KOPT-K1 (cell line): ENCODE measurements at regions not wholly inside any gene's neighbourhood (a gene's known extent, or its start where the extent isn't known, plus 50 kb on each side); places are given as distances from the start of the nearest gene placed in this dataset.

Experiments used
- H3K27ac ChIP-seq: fragments of 200-600 bp; sonication (generic); 2 replicates; pipeline ENCODE4 v1.5.1; 2016; ENCODE audit warnings: antibody characterized with exemption, mild to moderate bottlenecking, low read depth, low read length; ENCODE audit not compliant: poor library complexity, severe bottlenecking
- H3K36me3 ChIP-seq: fragments of 200-600 bp; sonication (generic); 2 replicates; pipeline ENCODE4 v1.5.1; 2017; ENCODE audit warnings: antibody characterized with exemption, mild to moderate bottlenecking, low read length, moderate library complexity; ENCODE audit not compliant: insufficient read depth
- H3K9me3 ChIP-seq: fragments of 200-600 bp; sonication (generic); 2 replicates; pipeline ENCODE4 v1.5.1; 2017; ENCODE audit warnings: antibody characterized with exemption, low read length, mild to moderate bottlenecking; ENCODE audit not compliant: insufficient read depth, poor library complexity, severe bottlenecking

DNA sequence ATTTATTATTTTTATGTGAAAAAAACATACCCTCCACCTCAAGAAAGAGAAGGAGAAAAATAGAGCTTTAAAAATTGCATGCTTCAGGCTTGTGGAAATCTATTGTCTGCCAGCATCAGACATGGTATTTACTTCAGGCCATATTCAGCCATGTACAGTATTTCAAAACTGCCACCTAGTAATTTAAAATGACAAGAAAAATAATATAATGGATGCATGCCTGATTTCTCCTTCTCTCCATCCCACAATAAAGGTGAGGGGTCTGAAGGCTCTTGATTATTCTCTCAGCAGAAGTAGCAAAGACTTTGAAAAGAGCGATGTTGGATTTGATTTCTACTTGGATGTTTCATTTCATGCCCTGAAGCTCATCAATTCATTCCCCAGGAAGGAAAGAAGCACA, 250.7 kb downstream of the TBC1D4 start:
- Histone ChIP-seq H3K9me3 (no peaks in the 10 kb centered on the region), H3K27ac (no peak overlapping the region), H3K36me3 (no peaks in the 10 kb centered on the region)

DNA sequence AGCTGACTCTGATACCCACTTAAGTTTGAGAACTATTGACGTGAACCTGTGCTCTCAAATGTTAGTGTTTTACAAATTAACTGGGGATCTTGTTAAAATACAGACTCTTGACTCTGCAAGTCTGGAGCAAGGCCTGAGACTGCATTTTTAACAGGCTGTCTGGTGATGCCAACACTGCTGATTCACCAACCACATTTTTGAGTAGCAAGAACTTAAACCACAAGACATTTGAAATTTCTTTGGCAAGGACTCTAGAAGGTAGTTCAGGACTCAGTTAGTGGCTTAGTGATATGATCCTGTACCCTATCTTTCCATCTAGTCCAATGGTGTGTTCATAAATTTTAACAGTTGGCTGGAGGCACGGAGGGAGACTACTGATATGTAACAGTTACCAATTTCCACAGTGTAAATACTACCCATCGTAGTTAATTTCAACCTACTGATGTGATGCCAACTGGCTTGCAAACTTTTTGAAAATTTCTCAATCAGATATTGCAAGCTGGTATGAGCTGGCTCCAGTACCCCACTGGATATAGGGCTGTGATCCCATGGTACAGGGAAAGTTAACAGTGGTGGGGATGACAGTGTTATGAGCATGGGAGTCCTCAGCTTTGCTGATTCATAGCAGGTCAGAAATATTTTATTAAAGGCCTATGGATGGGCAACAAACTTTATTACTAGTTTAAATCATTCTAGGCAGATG, 255.1 kb downstream of the TBC1D4 start:
- Histone ChIP-seq H3K27ac (peak overlapping the region; percentile 47), H3K36me3 (no peaks in the 10 kb centered on the region), H3K9me3 (no peaks in the 10 kb centered on the region)

DNA sequence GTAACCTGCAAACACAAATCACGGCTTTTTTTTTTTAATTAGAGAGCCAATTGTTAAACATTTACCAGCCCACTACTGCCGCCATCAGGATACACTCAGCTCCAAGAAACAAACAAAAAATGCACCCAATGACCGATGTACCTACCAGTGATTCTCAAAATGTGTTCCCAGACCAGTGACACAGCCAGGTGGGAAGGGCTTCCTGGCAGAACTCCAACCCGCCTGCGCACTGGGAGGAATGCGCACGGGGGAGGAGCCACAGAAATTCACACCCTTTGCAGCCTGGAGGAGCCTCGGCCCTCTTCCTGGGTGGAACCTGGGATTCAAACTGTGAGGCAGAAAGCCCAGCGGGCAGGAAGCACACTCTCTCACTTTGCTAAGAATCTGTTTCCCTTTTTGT, 255.9 kb downstream of the TBC1D4 start:
- Histone ChIP-seq H3K9me3 (no peaks in the 10 kb centered on the region), H3K36me3 (no peaks in the 10 kb centered on the region), H3K27ac (peak overlapping the region; percentile 47)

DNA sequence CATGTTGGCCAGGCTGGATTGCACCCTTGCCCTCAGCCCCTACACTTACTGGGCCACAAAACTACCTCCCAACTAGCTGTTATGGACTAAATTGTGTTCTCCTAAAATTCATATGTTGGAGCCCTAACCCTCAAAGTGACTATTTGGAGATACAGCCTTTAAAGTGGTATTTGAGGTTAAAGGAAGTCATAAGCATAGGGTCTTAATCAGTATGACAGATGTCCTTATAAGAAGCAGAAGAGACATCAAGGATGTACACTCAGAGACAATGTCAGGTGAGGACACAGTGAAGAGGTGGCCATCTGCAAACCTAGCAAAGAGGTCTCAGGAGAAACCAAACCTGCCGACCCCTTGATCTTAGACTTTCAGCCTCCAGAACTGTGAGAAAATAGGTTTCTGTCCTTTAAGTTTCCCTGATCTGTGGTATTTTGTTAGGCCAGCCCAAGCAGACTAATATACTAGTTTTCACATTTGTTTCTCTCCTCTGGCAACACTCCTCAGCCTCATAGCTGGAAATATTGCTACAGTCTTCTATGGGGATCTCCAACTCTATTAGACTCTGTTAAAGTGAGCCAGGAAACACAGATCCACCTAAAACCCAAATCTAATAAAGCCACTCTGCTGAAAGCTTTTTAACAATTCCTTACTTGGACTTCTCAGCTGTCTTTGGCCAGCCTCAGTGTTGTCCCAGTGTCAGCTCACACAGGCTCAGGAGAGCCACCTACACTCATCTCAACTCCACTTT, 256.5 kb downstream of the TBC1D4 start:
- Histone ChIP-seq H3K36me3 (no peaks in the 10 kb centered on the region), H3K9me3 (no peaks in the 10 kb centered on the region), H3K27ac (peak overlapping the region; percentile 47)

DNA sequence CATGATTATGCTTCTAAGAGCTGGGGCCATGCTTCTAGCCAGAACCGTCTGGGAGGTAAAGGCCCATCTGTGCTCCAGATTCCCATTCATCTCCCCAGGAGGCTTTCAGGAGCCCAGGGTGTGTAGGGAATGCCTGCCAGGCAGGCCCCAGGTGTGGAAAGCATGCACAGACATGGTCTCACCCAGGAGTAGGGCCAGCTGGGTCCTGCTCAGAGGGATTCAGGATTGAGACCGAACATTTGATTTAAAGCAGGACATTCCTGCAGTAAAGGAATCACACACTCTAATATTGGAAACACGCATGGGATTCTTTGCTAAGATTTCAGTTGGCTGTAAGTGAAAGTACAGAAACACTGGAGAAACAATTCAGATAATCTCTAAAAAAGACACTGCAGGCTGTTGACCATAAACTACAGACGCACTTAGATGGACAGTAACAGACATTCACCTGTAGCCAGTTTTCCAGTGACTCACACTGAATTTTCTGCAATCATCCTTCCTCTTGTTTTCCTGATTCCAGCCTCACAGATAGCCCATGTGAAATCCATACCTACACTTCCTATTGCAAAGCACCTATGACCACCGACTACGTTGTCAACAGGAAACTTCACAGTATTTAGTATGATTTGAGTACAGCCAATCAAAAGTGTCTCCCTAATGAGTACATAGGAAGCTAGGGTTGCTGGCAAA, 257.8 kb downstream of the TBC1D4 start:
- Histone ChIP-seq H3K9me3 (no peaks in the 10 kb centered on the region), H3K27ac (no peak overlapping the region), H3K36me3 (no peaks in the 10 kb centered on the region)

DNA sequence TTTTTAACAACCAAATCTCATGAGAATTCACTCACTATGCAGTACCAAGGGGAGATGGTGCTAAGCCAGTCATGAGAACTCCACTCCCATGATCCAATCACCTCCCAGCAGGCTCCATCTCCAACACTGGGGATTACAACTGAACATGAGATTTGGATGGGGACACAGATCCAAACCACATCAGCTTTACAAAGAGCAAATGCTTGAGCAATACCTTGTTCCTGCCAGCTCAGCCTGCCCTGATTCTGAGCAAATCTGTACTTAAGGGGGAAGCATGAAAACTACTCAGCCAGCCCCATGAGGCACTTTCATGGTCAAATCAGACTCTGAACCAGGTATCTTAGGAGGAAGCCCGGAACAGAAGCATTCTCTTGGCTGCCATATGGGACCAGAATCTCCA, 259.9 kb downstream of the TBC1D4 start:
- no peaks in the 10 kb centered on the region for H3K36me3 ChIP-seq
- H3K9me3 ChIP-seq, result no peaks in the 10 kb centered on the region
- no peak overlapping the region for H3K27ac ChIP-seq

DNA sequence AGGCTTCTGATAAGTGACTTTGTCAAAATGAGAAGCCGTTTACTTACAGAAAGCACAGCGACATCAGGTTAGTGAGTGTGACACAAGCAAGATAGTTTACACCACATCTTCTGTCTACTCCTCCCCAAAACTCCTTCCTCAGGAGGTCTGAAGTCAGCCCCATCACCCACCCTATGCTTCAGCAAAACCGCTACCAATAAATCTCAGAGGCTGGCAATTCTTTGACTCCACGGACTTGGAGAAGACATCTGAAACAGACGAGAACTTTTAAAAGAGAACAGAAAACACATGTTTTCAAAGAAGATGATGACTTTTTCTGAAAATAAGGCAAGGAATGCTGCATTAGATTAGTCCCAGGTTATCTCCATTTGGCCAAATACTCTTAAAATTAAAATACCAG, 261.1 kb downstream of the TBC1D4 start:
- Histone ChIP-seq H3K27ac (no peak overlapping the region), H3K36me3 (no peaks in the 10 kb centered on the region), H3K9me3 (no peaks in the 10 kb centered on the region)

DNA sequence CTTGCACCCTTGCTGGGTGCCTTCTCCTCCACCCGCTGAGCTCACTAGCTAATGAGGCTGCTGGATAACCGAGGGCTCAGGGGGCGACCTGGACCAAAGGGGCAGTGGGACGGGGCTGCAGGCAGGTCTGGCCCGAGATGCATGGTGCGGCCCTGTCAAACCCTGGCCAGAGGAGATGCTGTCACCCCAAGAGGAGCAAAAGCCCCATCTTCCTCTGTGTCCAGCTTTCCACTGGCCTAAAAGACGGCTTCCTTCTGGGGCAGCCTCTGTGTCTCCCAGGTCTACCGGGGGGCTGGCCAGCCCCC, 261.8 kb downstream of the TBC1D4 start:
- H3K36me3 ChIP-seq, result no peaks in the 10 kb centered on the region

DNA sequence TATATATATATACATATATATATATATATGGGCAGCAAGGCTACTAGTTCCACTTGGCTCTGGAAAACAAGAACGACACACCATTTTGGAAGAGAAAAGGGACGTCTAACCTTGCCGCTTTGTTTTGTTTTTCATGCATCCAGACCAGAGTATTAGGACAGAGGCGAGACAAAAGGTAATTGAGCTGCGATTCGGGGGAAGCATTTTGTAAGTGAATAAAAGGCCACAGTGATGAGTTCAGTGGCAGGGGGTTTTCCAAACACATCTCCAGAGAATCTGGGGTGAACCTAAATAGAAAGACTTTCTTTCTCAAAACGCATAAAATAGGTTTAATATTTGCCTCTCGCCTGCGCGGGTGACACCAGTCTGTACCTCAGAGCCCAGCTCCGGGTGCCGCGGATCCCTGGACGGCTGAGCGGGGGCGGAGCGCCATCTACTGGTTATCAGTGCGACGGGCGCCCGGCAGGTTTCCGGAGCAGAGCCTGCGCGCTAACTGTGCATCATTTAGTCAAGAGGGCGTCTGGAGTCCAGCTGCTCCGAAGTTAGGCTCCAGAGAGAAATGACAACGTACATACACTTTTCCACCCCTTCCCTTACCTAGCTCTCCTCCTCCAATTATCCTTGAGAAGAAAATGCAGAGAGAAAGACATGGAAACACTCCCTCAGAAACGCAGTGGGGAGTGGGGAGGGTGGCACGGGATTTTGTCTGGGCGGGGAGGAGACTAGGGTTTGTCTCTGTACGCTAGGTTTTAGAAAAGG, 262.3 kb downstream of the TBC1D4 start:
- Histone ChIP-seq H3K9me3 (no peaks in the 10 kb centered on the region), H3K36me3 (no peaks in the 10 kb centered on the region), H3K27ac (no peak overlapping the region)

More for the DNA sequence above, 261.8 kb downstream of the TBC1D4 start:
- Histone ChIP-seq H3K9me3 (no peaks in the 10 kb centered on the region), H3K27ac (no peak overlapping the region)

DNA sequence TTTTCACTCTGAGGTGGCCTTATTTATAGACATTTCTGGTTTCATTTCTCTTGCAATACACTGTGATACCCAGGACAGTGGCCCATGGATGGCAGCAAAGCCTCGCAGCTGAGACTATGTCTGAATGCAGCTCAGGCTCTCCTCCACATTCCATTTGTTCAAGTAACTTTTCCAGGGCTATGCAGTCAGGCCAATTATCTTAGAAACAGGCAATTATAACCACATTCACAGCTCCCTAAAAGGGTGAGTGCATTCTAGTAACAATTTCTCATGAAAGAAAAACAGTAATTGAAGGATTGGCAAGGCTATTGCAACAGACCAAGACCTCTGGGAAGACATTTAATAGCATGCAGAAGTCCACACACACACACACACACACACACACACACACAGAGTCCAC, 264.0 kb downstream of the TBC1D4 start:
- H3K27ac ChIP-seq, result no peak overlapping the region

DNA sequence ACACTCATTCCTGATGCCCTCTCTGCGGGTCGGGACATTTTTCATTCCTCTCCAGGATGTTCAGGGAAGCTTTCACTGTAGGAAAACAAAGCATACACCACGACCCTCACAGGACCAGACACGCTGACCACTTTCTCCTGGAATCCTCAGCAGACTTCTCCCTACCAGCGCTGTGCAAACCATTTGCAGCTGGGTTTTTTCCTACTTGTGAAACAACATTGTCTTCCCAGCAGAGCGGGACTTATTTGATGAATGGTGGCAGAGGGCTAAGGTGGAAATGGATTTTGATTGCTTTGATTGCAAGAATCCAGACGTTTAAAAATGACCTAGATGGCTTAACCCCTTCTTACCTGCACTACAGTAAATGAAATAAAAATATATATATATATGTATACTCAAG, 265.9 kb downstream of the TBC1D4 start:
- no peak overlapping the region for H3K27ac ChIP-seq
- no peaks in the 10 kb centered on the region for H3K36me3 ChIP-seq
- no peaks in the 10 kb centered on the region for H3K9me3 ChIP-seq

More for the DNA sequence above, 264.0 kb downstream of the TBC1D4 start:
- Histone ChIP-seq H3K9me3 (no peaks in the 10 kb centered on the region), H3K36me3 (no peaks in the 10 kb centered on the region)

DNA sequence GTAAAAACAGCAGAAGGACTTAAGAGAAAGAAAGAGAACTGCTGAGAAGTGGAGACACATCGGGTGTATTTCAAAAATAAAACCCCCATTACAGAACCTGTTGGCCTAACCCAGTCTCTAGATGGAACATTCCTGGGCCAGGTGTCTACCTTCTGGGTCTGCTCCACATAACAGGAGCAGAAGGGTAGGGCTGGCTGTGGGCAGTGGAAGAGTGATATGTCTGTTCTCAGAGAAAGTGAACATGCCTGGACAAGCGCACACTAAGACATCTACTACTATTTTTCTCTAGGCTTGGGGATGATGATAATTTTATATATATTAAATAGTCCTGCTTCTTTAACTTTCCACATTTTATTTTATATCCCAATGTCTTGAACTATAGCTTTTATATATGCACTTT, 267.1 kb downstream of the TBC1D4 start:
- Histone ChIP-seq H3K36me3 (no peaks in the 10 kb centered on the region), H3K9me3 (no peaks in the 10 kb centered on the region), H3K27ac (no peak overlapping the region)

DNA sequence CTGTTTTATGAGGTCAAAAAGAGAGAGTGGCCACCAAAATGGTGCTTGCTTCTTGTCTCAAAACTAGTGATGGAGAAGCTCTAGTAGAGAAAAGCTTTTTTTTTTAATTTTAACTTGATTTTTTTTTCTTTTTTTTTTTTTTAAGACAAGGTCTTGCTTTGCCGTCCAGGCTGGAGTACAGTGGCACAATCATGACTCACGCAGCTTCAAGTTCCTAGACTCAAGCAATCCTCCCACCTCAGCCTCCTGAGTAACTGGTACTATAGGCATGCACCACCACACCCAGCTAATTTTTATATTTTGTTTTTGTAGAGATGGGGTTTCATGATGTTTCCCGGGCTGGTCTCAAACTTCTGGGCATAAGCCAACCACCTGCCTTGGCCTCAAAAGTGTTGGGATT, 279.0 kb downstream of the TBC1D4 start:
- Histone ChIP-seq H3K36me3 (no peaks in the 10 kb centered on the region), H3K9me3 (peaks cover 4% of the 10 kb centered on the region), H3K27ac (no peak overlapping the region)

DNA sequence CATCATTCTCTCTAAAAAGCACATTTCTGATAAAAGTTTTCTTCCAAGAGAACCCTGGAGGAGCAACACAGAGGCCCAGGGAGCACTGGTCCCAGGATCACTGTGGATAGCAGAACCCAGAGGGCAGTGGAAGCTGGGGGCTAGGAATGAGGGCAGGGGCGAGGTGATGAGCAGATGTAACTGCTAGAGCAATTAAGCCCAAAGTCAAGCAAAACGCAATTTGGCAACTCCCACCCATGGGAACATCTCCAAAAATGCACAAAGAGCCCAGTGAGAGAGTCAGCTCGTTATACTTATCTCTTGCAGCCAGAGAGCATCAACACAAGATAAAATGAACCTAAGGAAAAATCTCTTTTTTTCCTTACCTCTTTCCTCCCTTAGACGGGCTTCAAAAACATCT, 284.2 kb downstream of the TBC1D4 start:
- Histone ChIP-seq H3K27ac (no peak overlapping the region), H3K36me3 (no peaks in the 10 kb centered on the region), H3K9me3 (peaks cover 4% of the 10 kb centered on the region)
